GM12891 (cell line): ENCODE measurements at regions not wholly inside any gene's neighbourhood (a gene's known extent, or its start where the extent isn't known, plus 50 kb on each side); places are given as distances from the start of the nearest gene placed in this dataset.
"Not testable (repeated sequence)": the region's sequence is repeated elsewhere in the genome, so short reads cannot be mapped to it uniquely, and the experiment has no call there.

Experiments
- DNase-seq: peaks from one replicate; pipeline ENCODE4 v3.0.0; 2011; ENCODE audit warnings: low spot score; ENCODE audit not compliant: insufficient read length
- FAIRE-seq: peaks from 2 replicates; lab custom pipeline; 2011; peaks lifted over from hg19 to GRCh38; lab: Jason Lieb, UNC
- PAX5 ChIP-seq: IDR thresholded peaks from 2 replicates; pipeline ENCODE4 v1.6.1; 2011; ENCODE audit warnings: low read length, moderate library complexity, mild to moderate bottlenecking; ENCODE audit not compliant: insufficient read depth, severe bottlenecking
- POLR2A ChIP-seq: IDR thresholded peaks from 2 replicates; pipeline ENCODE4 v1.6.1; 2011; ENCODE audit warnings: low read depth, low read length, control low read depth
- POLR2AphosphoS5 ChIP-seq: IDR thresholded peaks from 2 replicates; pipeline ENCODE4 v1.6.1; 2011; ENCODE audit warnings: low read depth, low read length, control low read depth
- POU2F2 ChIP-seq: IDR thresholded peaks from 2 replicates; pipeline ENCODE4 v1.6.1; 2011; ENCODE audit warnings: low read depth, mild to moderate bottlenecking, control low read depth, low read length, moderate library complexity
- SPI1 ChIP-seq: IDR thresholded peaks from 2 replicates; pipeline ENCODE4 v1.6.1; 2011; ENCODE audit warnings: low read depth, low read length, control low read depth
- TAF1 ChIP-seq: IDR thresholded peaks from 2 replicates; pipeline ENCODE4 v1.6.1; 2011; ENCODE audit warnings: low read depth, low read length, control low read depth

GRCh38 chrX:96112689-96113088 lies 572.0 kb upstream of the DIAPH2 start:
- no peak for FAIRE-seq
- TF ChIP-seq POU2F2, result no peak
- TF ChIP-seq POLR2AphosphoS5, result no peak
- TF ChIP-seq TAF1, result no peak
- TF ChIP-seq POLR2A, result no peak
- no peak for TF ChIP-seq PAX5
- no peak for TF ChIP-seq SPI1
- no peak for DNase-seq

GRCh38 chrX:96126182-96126581 lies 558.5 kb upstream of the DIAPH2 start:
- FAIRE-seq, result no peak

GRCh38 chrX:96128058-96128457 lies 556.6 kb upstream of the DIAPH2 start:
- DNase-seq, FAIRE-seq: not testable (repeated sequence)

More at GRCh38 chrX:96126182-96126581, 558.5 kb upstream of the DIAPH2 start:
- no peak for DNase-seq
- TF ChIP-seq SPI1, result no peak

GRCh38 chrX:96140796-96141195 lies 543.8 kb upstream of the DIAPH2 start:
- TF ChIP-seq SPI1 (no peak), PAX5 (no peak), TAF1 (no peak), POLR2AphosphoS5 (no peak), POU2F2 (no peak), POLR2A (no peak)
- FAIRE-seq (no peak), DNase-seq (no peak)

GRCh38 chrX:96147681-96148080 lies 537.0 kb upstream of the DIAPH2 start:
- DNase-seq, result no peak
- TF ChIP-seq TAF1 (no peak), POLR2A (no peak), POLR2AphosphoS5 (no peak), POU2F2 (no peak), PAX5 (no peak), SPI1 (no peak)
- no peak for FAIRE-seq

GRCh38 chrX:96170626-96171025 lies 514.0 kb upstream of the DIAPH2 start:
- DNase-seq, result no peak
- no peak for FAIRE-seq
- TF ChIP-seq POLR2AphosphoS5 (no peak), POLR2A (no peak), TAF1 (no peak), POU2F2 (no peak), SPI1 (no peak), PAX5 (no peak)

- TF ChIP-seq POLR2AphosphoS5 (no peak), SPI1 (no peak), POU2F2 (no peak), POLR2A (no peak), TAF1 (no peak), PAX5 (no peak)
- no peak for DNase-seq
- FAIRE-seq, result no peak
These were observed 507.7 kb upstream of the DIAPH2 start for GRCh38 chrX:96176921-96177320.

GRCh38 chrX:96181605-96182004 lies 503.0 kb upstream of the DIAPH2 start:
- TF ChIP-seq POLR2A, result no peak
- TF ChIP-seq PAX5, result no peak
- TF ChIP-seq POLR2AphosphoS5, result no peak
- no peak for TF ChIP-seq POU2F2
- TF ChIP-seq SPI1, result no peak
- TF ChIP-seq TAF1, result no peak
- DNase-seq, result no peak
- FAIRE-seq, result no peak

GRCh38 chrX:96182366-96182765 lies 502.3 kb upstream of the DIAPH2 start:
- DNase-seq (no peak), FAIRE-seq (no peak)
- TF ChIP-seq PAX5 (no peak), POU2F2 (no peak), SPI1 (no peak)

- FAIRE-seq (no peak), DNase-seq (no peak)
- no peak for TF ChIP-seq SPI1
- no peak for TF ChIP-seq TAF1
- no peak for TF ChIP-seq POLR2AphosphoS5
- TF ChIP-seq POLR2A, result no peak
- no peak for TF ChIP-seq PAX5
- TF ChIP-seq POU2F2, result no peak
These were observed 501.3 kb upstream of the DIAPH2 start for GRCh38 chrX:96183391-96183790.

- TF ChIP-seq POLR2AphosphoS5, result no peak
- TF ChIP-seq POU2F2, result no peak
- TF ChIP-seq TAF1, result no peak
- TF ChIP-seq PAX5, result no peak
- TF ChIP-seq SPI1, result no peak
- TF ChIP-seq POLR2A, result no peak
- no peak for DNase-seq
- FAIRE-seq, result no peak
These were observed 500.8 kb upstream of the DIAPH2 start for GRCh38 chrX:96183843-96184242.
